Right ventricle myocardium inferior (tissue), 1 donor: ENCODE measurements at regions not wholly inside any gene's neighbourhood (a gene's known extent, or its start where the extent isn't known, plus 50 kb on each side); places are given as distances from the start of the nearest gene placed in this dataset.
"Not testable (repeated sequence)": the region's sequence is repeated elsewhere in the genome, so short reads cannot be mapped to it uniquely, and the experiment has no call there.

Experiments used
- ATAC-seq: fragments of 200-7000 bp; cut with Tn5 transposase; one replicate; pipeline ENCODE4 v1.9.1; 2020; ENCODE audit warnings: mild to moderate bottlenecking, moderate library complexity
- DNase-seq: peaks from one replicate; pipeline ENCODE4 v3.0.0; 2021; ENCODE audit errors: missing footprints
- intact Hi-C: fragments of 100-400 bp; cut with DNase I; formaldehyde crosslinking; loops from one replicate; pipeline ENCODE4 v1.11.0; 2022
- donor health status: DM: no; HTN: yes; CAD: no; lungs with severe emphysema.

DNA sequence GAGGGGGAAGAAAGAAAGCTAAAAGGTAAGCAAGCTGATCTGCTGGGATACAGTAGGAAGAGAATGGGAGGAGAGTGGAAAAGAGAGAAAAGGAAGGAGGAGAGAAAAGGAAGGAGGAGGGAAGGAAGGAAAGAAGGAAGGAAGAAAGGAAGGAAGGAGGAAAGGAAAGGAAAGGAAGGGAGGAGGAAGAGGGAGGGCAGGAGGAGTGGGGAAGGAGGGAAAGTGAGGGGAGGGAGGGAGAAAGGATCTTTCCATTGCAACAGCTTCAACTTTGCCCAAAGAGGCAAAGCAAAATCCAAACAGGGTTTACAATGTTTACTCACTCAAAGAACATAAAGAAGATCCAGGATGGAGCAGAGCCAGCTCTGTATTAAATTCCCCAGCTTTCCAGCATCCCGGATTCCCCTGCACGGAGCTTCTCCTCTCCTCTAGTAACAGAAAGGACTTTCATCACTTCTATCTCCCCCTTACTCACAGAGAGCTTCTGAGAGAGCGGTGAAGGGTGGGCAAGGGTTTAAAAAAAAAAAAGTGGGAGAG, 494.2 kb upstream of the PROK2 start:
- DNase-seq (no peak), ATAC-seq (no peak)
- intact Hi-C loops: loop anchor here (10.0 kb wide), 1 partner anchor 166 kb away; the partner anchor contains the start of gene RYBP

GRCh38 chr3:72278349-72279067, 493.6 kb upstream of the PROK2 start:
- ATAC-seq (no peak), DNase-seq (no peak)
- intact Hi-C loops: loop anchor here (10.0 kb wide), 1 partner anchor 166 kb away; the partner anchor contains the start of gene RYBP

DNA sequence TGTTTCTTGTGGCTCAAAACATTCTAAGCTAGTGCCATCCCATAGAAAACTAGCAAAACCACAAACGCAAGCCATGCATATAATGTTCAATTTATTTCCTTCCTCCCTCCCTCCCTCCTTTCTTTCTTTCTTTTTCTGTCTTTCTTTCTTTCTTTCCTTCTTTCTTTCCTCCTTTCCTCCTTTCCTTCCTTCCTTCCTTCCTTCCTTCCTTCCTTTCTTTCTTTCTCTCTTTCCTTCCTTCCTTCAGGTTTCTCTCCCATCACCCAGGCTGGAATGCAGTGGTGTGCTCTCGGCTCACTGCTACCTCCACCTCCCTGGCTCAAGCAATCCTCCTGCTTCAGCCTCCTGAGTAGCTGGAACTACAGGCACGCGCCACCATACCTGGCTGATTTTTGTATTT, 492.8 kb upstream of the PROK2 start:
- ATAC-seq: no peak
- intact Hi-C loops: loop anchor here (10.0 kb wide), 1 partner anchor 167 kb away; the partner anchor contains the start of gene RYBP
- DNase-seq: no peak

DNA sequence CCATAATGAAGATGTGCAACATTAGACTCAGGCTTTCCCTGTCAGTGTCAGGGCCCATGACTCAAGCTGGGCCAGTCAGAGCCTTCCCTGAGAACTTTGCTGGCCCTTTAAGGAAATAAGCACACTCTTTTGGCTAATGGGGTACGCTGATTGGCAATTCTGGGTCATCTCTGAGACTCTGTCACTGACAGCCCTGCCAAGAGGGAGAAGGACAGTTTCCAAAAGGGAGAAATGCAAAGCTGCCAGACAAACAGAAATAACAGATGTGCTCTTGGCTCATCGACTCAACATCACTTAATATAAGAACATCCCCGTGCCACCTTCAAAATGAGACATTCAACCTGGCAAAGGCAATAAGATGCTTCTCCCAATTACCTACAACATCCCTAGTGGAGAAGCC, 491.9 kb upstream of the PROK2 start:
- intact Hi-C loops: loop anchor here (10.0 kb wide), 1 partner anchor 168 kb away; the partner anchor contains the start of gene RYBP
- DNase-seq (no peak), ATAC-seq (no peak)

DNA sequence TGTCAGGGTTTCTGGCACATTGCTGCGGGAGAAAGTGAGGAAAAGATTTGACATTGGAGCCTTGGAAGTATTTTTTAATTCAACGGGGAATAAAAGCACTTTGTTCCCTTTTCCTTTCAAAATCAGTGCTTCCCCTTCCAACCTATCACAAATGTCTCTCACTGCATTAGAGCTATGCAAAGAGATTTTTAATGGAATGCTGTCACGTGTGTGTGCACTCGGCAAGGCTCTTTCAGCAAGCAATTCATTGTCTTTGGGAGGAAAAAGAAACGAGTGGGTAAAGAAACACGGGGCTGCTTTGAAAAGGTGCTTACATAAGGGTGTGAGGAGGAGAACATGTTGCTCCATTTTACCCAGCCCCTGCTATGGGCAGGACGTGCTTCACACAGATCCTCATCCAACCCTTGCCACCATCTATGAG, 490.4 kb upstream of the PROK2 start:
- intact Hi-C loops: loop anchor here (2.0 to 10.0 kb wide), 2 partner anchors 61 to 169 kb away; partner anchors contain the start of gene RYBP
- no peak for DNase-seq
- ATAC-seq: no peak

GRCh38 chr3:72274493-72275330, 489.8 kb upstream of the PROK2 start:
- ATAC-seq: peak; percentile 58
- intact Hi-C loops: loop anchor here (2.0 to 10.0 kb wide), 3 partner anchors 43 to 170 kb away; partner anchors contain the start of gene RYBP
- DNase-seq: no peak

GRCh38 chr3:72273615-72274014, 488.7 kb upstream of the PROK2 start:
- ATAC-seq (no peak), DNase-seq (no peak)
- intact Hi-C loops: loop anchor here (2.0 to 10.0 kb wide), 3 partner anchors 44 to 171 kb away; partner anchors contain the start of gene RYBP

DNA sequence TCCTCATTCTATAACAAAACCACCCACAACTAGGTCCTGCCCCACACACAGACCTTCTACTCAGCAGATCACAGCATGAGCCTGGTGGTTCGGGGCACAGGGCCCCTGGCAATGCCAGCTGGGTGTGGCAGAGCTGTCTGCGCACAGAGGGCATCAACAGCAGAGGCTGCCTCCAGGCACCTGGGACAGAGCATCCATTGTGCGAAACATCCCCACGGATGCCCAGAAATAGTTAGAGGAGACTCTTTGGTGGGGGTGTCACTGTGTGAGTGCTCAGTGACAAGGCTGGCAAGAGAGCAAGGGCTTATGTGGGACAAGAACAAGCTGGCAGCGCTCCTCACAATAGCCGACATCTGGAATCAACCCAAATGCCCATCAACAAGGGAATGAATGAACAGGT, 487.4 kb upstream of the PROK2 start:
- ATAC-seq: no peak

DNA sequence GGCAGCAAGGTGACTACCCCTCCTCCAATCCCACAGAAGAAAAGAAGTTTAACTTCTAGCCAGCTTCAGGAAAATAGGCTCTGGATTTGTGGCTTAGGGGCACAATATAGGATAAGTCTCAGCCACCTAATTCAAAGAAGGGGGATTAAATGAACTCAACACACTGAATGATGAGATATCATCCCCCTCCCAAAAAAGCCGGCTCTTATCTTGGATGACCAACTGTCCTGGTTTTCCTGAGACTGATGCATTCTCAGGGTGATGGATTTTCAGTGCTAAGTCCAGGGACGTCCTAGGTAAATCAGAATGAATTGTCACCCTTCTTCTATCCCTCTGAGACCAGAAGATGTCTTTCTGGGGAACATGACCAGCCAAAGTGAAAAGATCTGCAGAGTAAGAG, 487.0 kb upstream of the PROK2 start:
- intact Hi-C loops: loop anchor here (5.0 to 10.0 kb wide), 2 partner anchors 45 to 173 kb away; partner anchors contain the start of gene RYBP
- DNase-seq (no peak), ATAC-seq (no peak)

More for the DNA sequence above, 487.4 kb upstream of the PROK2 start:
- no peak for DNase-seq
- intact Hi-C loops: loop anchor here (5.0 to 10.0 kb wide), 2 partner anchors 45 to 172 kb away; partner anchors contain the start of gene RYBP

- DNase-seq (no peak), ATAC-seq (no peak)
- intact Hi-C loops: loop anchor here (5.0 to 10.0 kb wide), 2 partner anchors 46 to 174 kb away; partner anchors contain the start of gene RYBP
Measured at GRCh38 chr3:72271216-72271615, 486.3 kb upstream of the PROK2 start.

- intact Hi-C loops: loop anchor here (5.0 to 10.0 kb wide), 2 partner anchors 47 to 174 kb away; partner anchors contain the start of gene RYBP
- DNase-seq (no peak), ATAC-seq (no peak)
Measured at GRCh38 chr3:72270730-72271129, 485.8 kb upstream of the PROK2 start.

DNA sequence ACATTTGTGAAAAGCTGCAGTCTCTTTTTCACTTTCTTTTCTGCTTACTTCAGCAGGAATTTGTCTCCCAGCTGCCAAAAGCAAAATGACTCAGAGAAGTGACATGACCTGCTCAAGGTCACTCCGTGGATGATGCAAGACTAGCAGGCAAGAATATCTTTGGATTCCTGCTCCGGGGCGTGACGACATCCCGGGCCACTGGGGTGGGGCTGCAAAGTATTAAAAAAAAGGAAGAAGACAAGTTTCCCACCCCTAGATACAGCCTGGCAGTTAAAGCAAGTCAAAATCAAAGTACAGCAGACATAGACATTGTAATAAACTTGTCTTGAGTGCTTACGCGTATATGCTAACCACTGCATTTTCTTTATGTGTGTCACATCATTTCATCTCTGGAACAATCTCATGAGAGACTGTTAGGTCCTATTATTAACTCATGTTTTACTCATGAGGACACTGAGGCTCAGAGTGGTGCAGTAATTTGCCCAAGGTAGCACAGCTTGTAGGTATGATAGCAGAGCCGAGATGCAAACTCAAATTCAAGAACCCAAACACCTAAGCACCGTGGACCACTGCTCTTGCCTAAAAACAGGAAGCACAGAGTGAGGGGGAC, 485.2 kb upstream of the PROK2 start:
- ATAC-seq: peak; percentile 92
- peak; percentile 91 for DNase-seq
- intact Hi-C loops: loop anchor here (5.0 to 10.0 kb wide), 2 partner anchors 47 to 175 kb away; partner anchors contain the start of gene RYBP

DNA sequence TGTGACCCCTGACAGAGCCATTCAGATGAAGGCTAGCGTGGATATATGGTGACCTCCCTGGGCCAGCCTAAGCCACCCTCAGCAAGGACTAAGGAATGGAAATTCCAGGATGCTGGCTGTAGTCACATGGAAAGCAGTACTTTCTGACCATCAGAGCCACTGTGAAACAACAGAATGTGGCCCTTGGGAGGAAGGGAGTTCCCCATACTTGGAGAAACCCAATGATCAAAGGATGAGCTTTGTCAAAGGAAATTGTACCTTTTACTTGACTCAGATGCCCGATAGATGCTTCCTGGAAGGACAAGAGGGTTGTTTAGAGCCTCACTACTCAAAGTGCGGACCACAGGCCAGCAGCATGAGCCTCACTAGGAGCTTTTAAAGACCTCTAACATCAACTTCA, 484.5 kb upstream of the PROK2 start:
- DNase-seq: no peak
- intact Hi-C loops: loop anchor here (5.0 to 10.0 kb wide), 2 partner anchors 315 to 392 kb away; no protein-coding TSS in a partner anchor
- no peak for ATAC-seq

- DNase-seq, ATAC-seq: not testable (repeated sequence)
- intact Hi-C loops: loop anchor here (5.0 to 10.0 kb wide), 2 partner anchors 312 to 390 kb away; no protein-coding TSS in a partner anchor
Measured at GRCh38 chr3:72266921-72267524, 482.1 kb upstream of the PROK2 start.

DNA sequence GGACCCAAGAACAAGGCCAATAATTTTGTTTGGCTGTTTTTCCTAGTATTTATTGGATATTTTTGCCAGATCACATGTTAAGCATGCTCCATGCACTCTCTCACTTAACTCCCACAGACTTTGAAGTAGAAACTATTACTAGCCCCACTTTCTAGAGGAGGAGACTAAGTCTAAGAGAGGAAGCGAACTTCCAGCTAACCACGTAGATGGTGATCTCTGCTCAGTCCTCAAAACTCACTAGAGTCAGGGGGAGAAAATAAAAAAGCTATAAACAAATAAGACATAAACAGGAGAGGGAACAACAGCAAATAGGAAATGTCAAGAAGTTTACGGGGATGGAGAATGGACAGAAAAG, 481.0 kb upstream of the PROK2 start:
- DNase-seq (no peak), ATAC-seq (no peak)
- intact Hi-C loops: loop anchor here (5.0 to 10.0 kb wide), 2 partner anchors 311 to 389 kb away; no protein-coding TSS in a partner anchor

DNA sequence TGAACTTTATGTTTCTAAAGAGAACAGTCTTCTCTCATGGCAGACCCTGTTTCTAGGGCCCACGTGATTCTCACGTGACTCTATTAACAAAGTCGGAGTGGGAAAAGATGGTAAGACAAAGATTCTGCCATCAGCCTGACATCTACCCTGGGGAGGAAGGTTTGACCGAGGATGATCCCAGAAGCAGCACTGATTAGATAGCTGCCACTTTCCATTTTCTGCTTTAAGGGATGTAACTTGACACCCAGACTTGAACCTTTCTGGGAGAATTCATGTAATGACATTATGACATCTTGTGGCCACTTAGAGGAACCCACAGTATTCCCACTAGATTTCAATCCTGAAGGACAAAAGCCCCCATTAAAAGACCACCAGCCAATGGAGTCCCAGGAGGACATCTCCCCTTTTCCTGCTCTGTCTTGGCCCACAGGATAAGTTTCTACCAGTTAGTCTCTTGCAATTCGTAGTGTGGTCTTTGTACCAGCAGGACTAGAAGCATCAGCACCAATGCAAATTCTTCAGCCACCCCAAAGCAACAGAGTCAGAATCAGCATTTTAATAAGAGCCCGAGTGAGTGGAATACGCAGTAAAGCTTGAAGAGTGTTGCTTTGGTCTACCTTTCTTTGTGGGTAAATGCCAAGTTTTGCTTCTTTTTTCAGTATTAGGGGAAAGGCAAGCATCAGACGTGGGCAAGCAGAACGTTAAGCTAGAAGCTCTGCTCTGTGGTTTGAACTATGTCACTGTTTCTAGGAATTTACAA, 480.5 kb upstream of the PROK2 start:
- intact Hi-C loops: loop anchor here (5.0 to 10.0 kb wide), 2 partner anchors 311 to 388 kb away; no protein-coding TSS in a partner anchor

More for the DNA sequence above, 480.5 kb upstream of the PROK2 start:
- ATAC-seq (no peak), DNase-seq (no peak)
